H9 (cell line): ENCODE measurements at regions not wholly inside any gene's neighbourhood (a gene's known extent, or its start where the extent isn't known, plus 50 kb on each side); places are given as distances from the start of the nearest gene placed in this dataset.

ENCODE experiments used
- DNase-seq: peaks from one replicate; pipeline ENCODE4 v3.0.0-alpha.2; 2017
- H2AFZ ChIP-seq: one replicate; pipeline ENCODE4 v1.6.1; 2013; ENCODE audit warnings: mild to moderate bottlenecking, low read length, control low read depth, moderate library complexity
- H2AK5ac ChIP-seq: 2 replicates; pipeline ENCODE4 v1.6.1; 2013; ENCODE audit warnings: low read length, control low read depth, mixed read lengths; ENCODE audit not compliant: insufficient read length
- H2BK120ac ChIP-seq: one replicate; pipeline ENCODE4 v1.6.1; 2013; ENCODE audit warnings: low read depth, mild to moderate bottlenecking, low read length, control low read depth, inconsistent platforms; ENCODE audit not compliant: poor library complexity, severe bottlenecking
- H2BK12ac ChIP-seq: 2 replicates; pipeline ENCODE4 v1.6.1; 2013; ENCODE audit warnings: low read length, control low read depth, mixed read lengths, low read depth; ENCODE audit not compliant: insufficient read length
- H2BK15ac ChIP-seq: 2 replicates; pipeline ENCODE4 v1.6.1; 2013; ENCODE audit warnings: low read depth, low read length, control low read depth
- H2BK20ac ChIP-seq: one replicate; pipeline ENCODE4 v1.6.1; 2013; ENCODE audit warnings: low read depth, mild to moderate bottlenecking, low read length, control low read depth, inconsistent platforms; ENCODE audit not compliant: poor library complexity, severe bottlenecking
- H2BK5ac ChIP-seq: 2 replicates; pipeline ENCODE4 v1.6.1; 2013; ENCODE audit warnings: low read length, control low read depth, mixed read lengths; ENCODE audit not compliant: insufficient read length
- H3K14ac ChIP-seq: 2 replicates; pipeline ENCODE4 v1.6.1; 2013; ENCODE audit warnings: low read length, control low read depth; ENCODE audit not compliant: insufficient read depth
- H3K18ac ChIP-seq: 2 replicates; pipeline ENCODE4 v1.6.1; 2013; ENCODE audit warnings: low read depth, mild to moderate bottlenecking, mixed read lengths, low read length, control low read depth; ENCODE audit not compliant: insufficient read length
- H3K23ac ChIP-seq: 2 replicates; pipeline ENCODE4 v1.6.1; 2013; ENCODE audit warnings: low read length, control low read depth, mixed read lengths, low read depth; ENCODE audit not compliant: insufficient read length
- H3K23me2 ChIP-seq: 2 replicates; pipeline ENCODE4 v1.6.1; 2013; ENCODE audit warnings: low read depth, mild to moderate bottlenecking, mixed read lengths, low read length, control low read depth; ENCODE audit not compliant: insufficient read length, poor library complexity, severe bottlenecking
- H3K27ac ChIP-seq: 2 replicates; pipeline ENCODE4 v1.5.1; 2013; ENCODE audit warnings: low read length, control low read depth, mixed read lengths, low read depth; ENCODE audit not compliant: insufficient read length
- H3K27me3 ChIP-seq: 2 replicates; pipeline ENCODE4 v1.6.1; 2013; ENCODE audit warnings: low read length, control low read depth, inconsistent platforms; ENCODE audit not compliant: insufficient read depth
- H3K4ac ChIP-seq: 2 replicates; pipeline ENCODE4 v1.6.1; 2013; ENCODE audit warnings: low read depth, mild to moderate bottlenecking, control low read depth, inconsistent platforms, low read length, moderate library complexity
- H3K4me1 ChIP-seq: 2 replicates; pipeline ENCODE4 v1.6.1; 2013; ENCODE audit warnings: low read length, control low read depth, inconsistent platforms; ENCODE audit not compliant: insufficient read depth
- H3K4me2 ChIP-seq: 2 replicates; pipeline ENCODE4 v1.6.1; 2013; ENCODE audit warnings: low read length, control low read depth, mixed read lengths; ENCODE audit not compliant: insufficient read length, insufficient read depth
- H3K56ac ChIP-seq: 2 replicates; pipeline ENCODE4 v1.6.1; 2013; ENCODE audit warnings: low read depth, mild to moderate bottlenecking, mixed read lengths, low read length, control low read depth; ENCODE audit not compliant: insufficient read length
- H3K79me1 ChIP-seq: 2 replicates; pipeline ENCODE4 v1.6.1; 2013; ENCODE audit warnings: low read depth, mild to moderate bottlenecking, moderate library complexity, low read length, control low read depth, inconsistent platforms; ENCODE audit not compliant: insufficient read depth, poor library complexity, severe bottlenecking
- H3K79me2 ChIP-seq: 2 replicates; pipeline ENCODE4 v1.6.1; 2013; ENCODE audit warnings: low read length, control low read depth, inconsistent platforms; ENCODE audit not compliant: insufficient read depth
- H3K9ac ChIP-seq: 2 replicates; pipeline ENCODE4 v1.6.1; 2013; ENCODE audit warnings: low read length, control low read depth, mixed read lengths; ENCODE audit not compliant: insufficient read length; ENCODE audit errors: extremely low read depth
- H3K9me3 ChIP-seq: one replicate; pipeline ENCODE4 v1.6.1; 2013; ENCODE audit warnings: low read depth, low read length, inconsistent platforms; ENCODE audit not compliant: control insufficient read depth
- H3T11ph ChIP-seq: one replicate; pipeline ENCODE4 v1.6.1; 2013; ENCODE audit warnings: mild to moderate bottlenecking, low read length, control low read depth, inconsistent platforms
- H4K20me1 ChIP-seq: one replicate; pipeline ENCODE4 v1.6.1; 2013; ENCODE audit not compliant: control insufficient read depth, insufficient read length, insufficient read depth
- H4K5ac ChIP-seq: 2 replicates; pipeline ENCODE4 v1.6.1; 2013; ENCODE audit warnings: low read depth, mild to moderate bottlenecking, mixed read lengths, low read length, control low read depth; ENCODE audit not compliant: insufficient read length
- H4K8ac ChIP-seq: replicated peaks from 2 replicates; pipeline ENCODE4 v1.6.1; 2013; ENCODE audit warnings: low read length, control low read depth, mixed read lengths, low read depth; ENCODE audit not compliant: insufficient read length
- H4K91ac ChIP-seq: 2 replicates; pipeline ENCODE4 v1.6.1; 2013; ENCODE audit warnings: low read depth, mild to moderate bottlenecking, moderate library complexity, mixed read lengths, low read length, control low read depth; ENCODE audit not compliant: insufficient read length
- H3K27ac Mint-ChIP-seq, 3 experiments: 2 replicates in 2 of 3; 3 replicates in 1 of 3; pipeline ENCODE4 v1.8.0; 2020 to 2021; ENCODE audit warnings: mixed read lengths in 3 of 3, mild to moderate bottlenecking in 1 of 3, moderate library complexity in 1 of 3
- H3K27me3 Mint-ChIP-seq: 2 replicates; pipeline ENCODE4 v1.8.0; 2021; ENCODE audit warnings: low read depth, mild to moderate bottlenecking, moderate library complexity, mixed read lengths
- H3K36me3 Mint-ChIP-seq, 3 experiments: 2 replicates in 2 of 3; 3 replicates in 1 of 3; pipeline ENCODE4 v1.8.0; 2020 to 2021; ENCODE audit warnings: low read depth in 3 of 3, mixed read lengths in 3 of 3; ENCODE audit not compliant: insufficient read depth in 1 of 3
- H3K4me1 Mint-ChIP-seq, 2 experiments: 2 replicates each; pipeline ENCODE4 v1.8.0; 2020; ENCODE audit warnings: mixed read lengths in 2 of 2
- H3K4me3 Mint-ChIP-seq, 2 experiments: 2 replicates in 1 of 2; 3 replicates in 1 of 2; pipeline ENCODE4 v1.8.0; 2020 to 2021; ENCODE audit warnings: mild to moderate bottlenecking in 2 of 2, mixed read lengths in 2 of 2, moderate library complexity in 1 of 2
- H3K9me3 Mint-ChIP-seq, 2 experiments: 2 replicates in 1 of 2; 3 replicates in 1 of 2; pipeline ENCODE4 v1.8.0; 2020; ENCODE audit warnings: mild to moderate bottlenecking in 2 of 2, mixed read lengths in 2 of 2, moderate library complexity in 1 of 2
- WGBS: extraction: QIAGEN DNeasy Blood & Tissue Kit; methylation state at CpG from one replicate; pipeline ENCODE4 v1.1.7; 2013; ENCODE audit warnings: missing lambda C conversion rate, low lambda C conversion rate, mixed read lengths; ENCODE audit not compliant: insufficient read length; ENCODE audit errors: extremely low coverage; 5-methylcytosine and 5-hydroxymethylcytosine counted together
- TF ChIP-seq, protein P1 (sequence below): fragments of 200-600 bp; sonication (generic); conservative IDR thresholded peaks from 3 replicates; pipeline ENCODE4 v1.8.0; 2021; ENCODE audit warnings: antibody characterized with exemption, mild to moderate bottlenecking

DNA sequence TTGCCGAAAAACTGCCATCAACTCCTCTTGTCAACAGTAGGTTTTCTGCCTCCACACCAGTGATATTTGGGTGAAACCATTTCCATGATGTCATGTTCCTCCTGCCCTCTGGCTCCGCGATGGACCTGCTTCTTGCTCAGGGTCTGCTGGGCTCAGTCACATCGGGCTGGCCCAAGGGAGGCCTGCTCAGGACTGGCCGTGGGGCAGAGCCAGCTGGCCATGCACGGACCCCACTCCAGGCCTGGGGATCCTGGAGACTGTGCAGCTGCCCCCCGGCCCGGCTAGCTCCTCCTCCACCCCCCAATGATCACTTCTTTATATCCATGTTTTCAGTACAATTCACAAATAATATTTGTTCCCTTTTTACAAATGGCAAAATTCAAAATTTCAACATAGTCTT is 270.3 kb upstream of the CCDC54 start:
- Histone ChIP-seq H3K23me2 (no peaks in the 10 kb centered on the region), H4K8ac (no peak overlapping the region), H2BK20ac (no peak overlapping the region), H2BK12ac (no peak overlapping the region), H3K14ac (no peak overlapping the region), H2BK5ac (no peak overlapping the region), H2BK120ac (no peak overlapping the region), H3K4me1 (no peaks in the 10 kb centered on the region), H4K5ac (no peak overlapping the region), H4K91ac (no peak overlapping the region), H2BK15ac (no peak overlapping the region), H3K9me3 (no peaks in the 10 kb centered on the region), H3K23ac (no peak overlapping the region), H2AFZ (no peak overlapping the region), H3K79me2 (no peaks in the 10 kb centered on the region), H3K4me2 (no peak overlapping the region), H3K18ac (no peak overlapping the region), H3K56ac (no peak overlapping the region), H3K9ac (no peak overlapping the region), H3T11ph (no peak overlapping the region), H3K79me1 (no peaks in the 10 kb centered on the region), H2AK5ac (no peak overlapping the region), H3K27me3 (no peaks in the 10 kb centered on the region), H3K4ac (no peak overlapping the region), H3K27ac (no peak overlapping the region), H4K20me1 (no peaks in the 10 kb centered on the region)
- no CpG with 5 or more reads among the region's 8 CpGs for WGBS
- Mint-ChIP-seq H3K27me3 (no peaks in the 10 kb centered on the region), H3K4me3 (no peak overlapping the region), H3K4me1 (no peaks in the 10 kb centered on the region), H3K27ac (no peak overlapping the region), H3K9me3 (peaks cover 21 to 23% of the 10 kb centered on the region in 2 experiments), H3K36me3 (peaks cover 0 to 32% (median 15%) of the 10 kb centered on the region in 3 experiments; a peak in 5 of 7 replicates)
- no peak for DNase-seq
- TF ChIP-seq, protein P1, sequence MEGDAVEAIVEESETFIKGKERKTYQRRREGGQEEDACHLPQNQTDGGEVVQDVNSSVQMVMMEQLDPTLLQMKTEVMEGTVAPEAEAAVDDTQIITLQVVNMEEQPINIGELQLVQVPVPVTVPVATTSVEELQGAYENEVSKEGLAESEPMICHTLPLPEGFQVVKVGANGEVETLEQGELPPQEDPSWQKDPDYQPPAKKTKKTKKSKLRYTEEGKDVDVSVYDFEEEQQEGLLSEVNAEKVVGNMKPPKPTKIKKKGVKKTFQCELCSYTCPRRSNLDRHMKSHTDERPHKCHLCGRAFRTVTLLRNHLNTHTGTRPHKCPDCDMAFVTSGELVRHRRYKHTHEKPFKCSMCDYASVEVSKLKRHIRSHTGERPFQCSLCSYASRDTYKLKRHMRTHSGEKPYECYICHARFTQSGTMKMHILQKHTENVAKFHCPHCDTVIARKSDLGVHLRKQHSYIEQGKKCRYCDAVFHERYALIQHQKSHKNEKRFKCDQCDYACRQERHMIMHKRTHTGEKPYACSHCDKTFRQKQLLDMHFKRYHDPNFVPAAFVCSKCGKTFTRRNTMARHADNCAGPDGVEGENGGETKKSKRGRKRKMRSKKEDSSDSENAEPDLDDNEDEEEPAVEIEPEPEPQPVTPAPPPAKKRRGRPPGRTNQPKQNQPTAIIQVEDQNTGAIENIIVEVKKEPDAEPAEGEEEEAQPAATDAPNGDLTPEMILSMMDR, result no peak
